HCT116 (cell line): ENCODE measurements at regions not wholly inside any gene's neighbourhood (a gene's known extent, or its start where the extent isn't known, plus 50 kb on each side); places are given as distances from the start of the nearest gene placed in this dataset.

Experiments
- ATAC-seq: fragments of 200-7000 bp; cut with Tn5 transposase; 2 replicates; pipeline ENCODE4 v1.9.1; 2020; ENCODE audit warnings: mild to moderate bottlenecking, moderate library complexity
- BruUV-seq: library from RNA; stranded (reverse); fragments of 400-500 nt; replicated peaks from 2 replicates; lab custom pipeline; 2021; lab: Mats Ljungman, UMichigan
- CTCF ChIA-PET: fragments of 300-600 bp; sonication (Branson Sonifier 250); formaldehyde crosslinking; loops from one replicate; lab custom pipeline; 2021; ENCODE audit warnings: antibody characterized with exemption; lab: Charles Lee
- POLR2A ChIA-PET: fragments of 300-600, 350-600 bp; sonication (Branson Sonifier 250); formaldehyde crosslinking; loops from one replicate; lab custom pipeline; 2021; ENCODE audit warnings: antibody characterized with exemption; lab: Charles Lee
- RAD21 ChIA-PET, 2 experiments: fragments of 300-600 bp; sonication (Branson Sonifier 250); formaldehyde crosslinking; loops; one replicate each; lab custom pipeline; 2023; ENCODE audit warnings: low total read pairs in 2 of 2; ENCODE audit not compliant: uncharacterized antibody in 2 of 2, unreplicated experiment in 2 of 2, low non-redundant PET in 1 of 2; lab: Charles Lee
- DNase-seq: peaks from one replicate; pipeline ENCODE4 v3.0.0-alpha.2; 2010; ENCODE audit warnings: low read depth, low spot score
- H2AFZ ChIP-seq: fragments of 200-600 bp; shearing (Covaris generic), sonication (generic); 2 replicates; pipeline ENCODE4 v1.6.1; 2017; ENCODE audit warnings: low read depth, mixed run types, mixed read lengths, antibody characterized with exemption, low read length; ENCODE audit not compliant: poor library complexity, severe bottlenecking
- H3K27ac ChIP-seq: 2 replicates; pipeline ENCODE4 v1.5.1; 2012; ENCODE audit warnings: low read depth, low read length
- H3K27me3 ChIP-seq: fragments of 200-600 bp; sonication (generic); 2 replicates; pipeline ENCODE4 v1.6.1; 2016; ENCODE audit warnings: mixed run types, low read length, mixed read lengths; ENCODE audit not compliant: insufficient read depth
- H3K36me3 ChIP-seq, 2 experiments: fragments of 200-500 bp in 1 of 2; fragments of 200-600 bp in 1 of 2; sonication (Bioruptor generic) in 1 of 2; sonication (generic) in 1 of 2; 2 replicates each; pipeline versions ENCODE4 v1.5.1 to v1.6.1; 2014 to 2016; ENCODE audit warnings: low read length in 2 of 2, inconsistent platforms in 1 of 2, mixed read lengths in 1 of 2, mixed run types in 1 of 2; ENCODE audit not compliant: insufficient read depth in 2 of 2, control insufficient read depth in 1 of 2
- H3K4me1 ChIP-seq, 2 experiments: fragments of 200-600 bp in 1 of 2; sonication (generic) in 1 of 2; 2 replicates each; pipeline versions ENCODE4 v1.5.1 to v1.6.1; 2012 to 2017; ENCODE audit warnings: low read length in 2 of 2, inconsistent platforms in 1 of 2, mild to moderate bottlenecking in 1 of 2, mixed read lengths in 1 of 2, mixed run types in 1 of 2, moderate library complexity in 1 of 2; ENCODE audit not compliant: insufficient read depth in 2 of 2, control insufficient read depth in 1 of 2
- H3K4me2 ChIP-seq: fragments of 200-600 bp; sonication (generic); 2 replicates; pipeline ENCODE4 v1.6.1; 2017; ENCODE audit warnings: mixed run types, low read length, mixed read lengths
- H3K4me3 ChIP-seq, 2 experiments: fragments of 200-600 bp in 1 of 2; sonication (generic) in 1 of 2; replicated peaks in 1 of 2; 2 replicates each; pipeline ENCODE4 v1.5.1; 2011 to 2016; ENCODE audit warnings: low read length in 2 of 2, control low read depth in 1 of 2, low read depth in 1 of 2, mild to moderate bottlenecking in 1 of 2, mixed read lengths in 1 of 2, mixed run types in 1 of 2
- H3K79me2 ChIP-seq: fragments of 200-600 bp; sonication (generic); 2 replicates; pipeline ENCODE4 v1.6.1; 2017; ENCODE audit warnings: mild to moderate bottlenecking, mixed run types, low read length, moderate library complexity, mixed read lengths; ENCODE audit not compliant: insufficient read depth
- H3K9ac ChIP-seq: fragments of 200-600 bp; sonication (generic); 2 replicates; pipeline ENCODE4 v1.6.1; 2016; ENCODE audit warnings: low read length, mixed read lengths
- H3K9me2 ChIP-seq: fragments of 200-600 bp; sonication (generic), shearing (Covaris generic); 2 replicates; pipeline ENCODE4 v1.6.1; 2017; ENCODE audit warnings: mixed run types, mild to moderate bottlenecking, moderate library complexity; ENCODE audit not compliant: insufficient read depth
- H3K9me3 ChIP-seq, 2 experiments: fragments of 200-500 bp in 1 of 2; fragments of 200-600 bp in 1 of 2; sonication (Bioruptor generic) in 1 of 2; sonication (generic) in 1 of 2; 2 replicates each; pipeline ENCODE4 v1.6.1; 2014 to 2017; ENCODE audit warnings: low read length in 2 of 2, mixed read lengths in 2 of 2, inconsistent platforms in 1 of 2, low read depth in 1 of 2, mild to moderate bottlenecking in 1 of 2, mixed run types in 1 of 2, moderate library complexity in 1 of 2; ENCODE audit not compliant: control insufficient read depth in 1 of 2, insufficient read depth in 1 of 2
- H4K20me1 ChIP-seq: fragments of 200-600 bp; sonication (generic), shearing (Covaris generic); 2 replicates; pipeline ENCODE4 v1.6.1; 2017; ENCODE audit warnings: mixed run types, mild to moderate bottlenecking, moderate library complexity; ENCODE audit not compliant: insufficient read depth
- CEBPB ChIP-seq: IDR thresholded peaks from 2 replicates; pipeline ENCODE4 v1.6.1; 2012; ENCODE audit warnings: low read depth
- CTCF ChIP-seq, 3 experiments: fragments of 200-600 bp in 1 of 3; sonication (generic) in 1 of 3; IDR thresholded peaks in 2 of 3; conservative IDR thresholded peaks in 1 of 3; 2 replicates each; pipeline ENCODE4 v1.5.1; 2012 to 2017; ENCODE audit warnings: low read depth in 2 of 3, low read length in 2 of 3, antibody characterized with exemption in 1 of 3, borderline replicate concordance in 1 of 3, control low read depth in 1 of 3, mild to moderate bottlenecking in 1 of 3, mixed read lengths in 1 of 3, mixed run types in 1 of 3, moderate library complexity in 1 of 3; ENCODE audit not compliant: insufficient read depth in 1 of 3
- EGR1 ChIP-seq: IDR thresholded peaks from 2 replicates; pipeline ENCODE4 v1.6.1; 2012; ENCODE audit warnings: low read depth
- ELF1 ChIP-seq: IDR thresholded peaks from 2 replicates; pipeline ENCODE4 v1.6.1; 2012; ENCODE audit warnings: low read depth, borderline replicate concordance
- EZH2 ChIP-seq: fragments of 200-600 bp; sonication (generic); IDR thresholded peaks from 2 replicates; pipeline ENCODE4 v1.6.1; 2017; ENCODE audit warnings: antibody characterized with exemption, mixed run types
- EZH2phosphoT487 ChIP-seq: fragments of 200-600 bp; IDR thresholded peaks from 2 replicates; pipeline ENCODE4 v1.6.1; 2018; ENCODE audit warnings: antibody characterized with exemption, borderline replicate concordance
- FOSL1 ChIP-seq: IDR thresholded peaks from 2 replicates; pipeline ENCODE4 v1.6.1; 2012; ENCODE audit warnings: low read depth
- JUND ChIP-seq: IDR thresholded peaks from 2 replicates; pipeline ENCODE4 v1.6.1; 2012
- POLR2A ChIP-seq: IDR thresholded peaks from 2 replicates; pipeline ENCODE4 v1.7.0; 2011; ENCODE audit warnings: borderline replicate concordance; ENCODE audit not compliant: insufficient read depth, insufficient read length; ENCODE audit errors: extremely low read depth
- POLR2AphosphoS5 ChIP-seq: IDR thresholded peaks from 2 replicates; pipeline ENCODE4 v1.6.1; 2011; ENCODE audit warnings: mild to moderate bottlenecking, low read depth, low read length, moderate library complexity
- SIN3A ChIP-seq: IDR thresholded peaks from 2 replicates; pipeline ENCODE4 v1.6.1; 2012; ENCODE audit warnings: low read depth
- SP1 ChIP-seq: IDR thresholded peaks from 2 replicates; pipeline ENCODE4 v1.6.1; 2012; ENCODE audit warnings: low read depth
- TCF7L2 ChIP-seq: IDR thresholded peaks from 2 replicates; pipeline ENCODE4 v1.7.0; 2011; ENCODE audit warnings: borderline replicate concordance, inconsistent platforms; ENCODE audit not compliant: insufficient read depth, insufficient read length; ENCODE audit errors: extremely low read depth
- ZFX ChIP-seq: fragments of 450-650 bp; IDR thresholded peaks from 2 replicates; pipeline ENCODE4 v1.6.1; 2017
- intact Hi-C: fragments of 100-400 bp; cut with micrococcal nuclease; formaldehyde crosslinking; loops from 2 replicates; pipeline ENCODE4 v1.10.0; 2022
- TF ChIP-seq, protein P1 (sequence below): IDR thresholded peaks from 2 replicates; pipeline ENCODE4 v1.6.1; 2012; ENCODE audit warnings: low read depth
- TF ChIP-seq, protein P2 (sequence below): IDR thresholded peaks from 2 replicates; pipeline ENCODE4 v1.6.1; 2012
- TF ChIP-seq, protein P3 (sequence below): IDR thresholded peaks from 2 replicates; pipeline ENCODE4 v1.6.1; 2011; ENCODE audit warnings: mild to moderate bottlenecking, low read length, moderate library complexity; ENCODE audit not compliant: insufficient replicate concordance; ENCODE audit errors: extremely low read depth

- no TSS peak for BruUV-seq
- TF ChIP-seq POLR2AphosphoS5: no peak
- no peak for TF ChIP-seq CEBPB
- no peak for TF ChIP-seq JUND
- no peak for TF ChIP-seq EZH2phosphoT487
- TF ChIP-seq, protein P1, sequence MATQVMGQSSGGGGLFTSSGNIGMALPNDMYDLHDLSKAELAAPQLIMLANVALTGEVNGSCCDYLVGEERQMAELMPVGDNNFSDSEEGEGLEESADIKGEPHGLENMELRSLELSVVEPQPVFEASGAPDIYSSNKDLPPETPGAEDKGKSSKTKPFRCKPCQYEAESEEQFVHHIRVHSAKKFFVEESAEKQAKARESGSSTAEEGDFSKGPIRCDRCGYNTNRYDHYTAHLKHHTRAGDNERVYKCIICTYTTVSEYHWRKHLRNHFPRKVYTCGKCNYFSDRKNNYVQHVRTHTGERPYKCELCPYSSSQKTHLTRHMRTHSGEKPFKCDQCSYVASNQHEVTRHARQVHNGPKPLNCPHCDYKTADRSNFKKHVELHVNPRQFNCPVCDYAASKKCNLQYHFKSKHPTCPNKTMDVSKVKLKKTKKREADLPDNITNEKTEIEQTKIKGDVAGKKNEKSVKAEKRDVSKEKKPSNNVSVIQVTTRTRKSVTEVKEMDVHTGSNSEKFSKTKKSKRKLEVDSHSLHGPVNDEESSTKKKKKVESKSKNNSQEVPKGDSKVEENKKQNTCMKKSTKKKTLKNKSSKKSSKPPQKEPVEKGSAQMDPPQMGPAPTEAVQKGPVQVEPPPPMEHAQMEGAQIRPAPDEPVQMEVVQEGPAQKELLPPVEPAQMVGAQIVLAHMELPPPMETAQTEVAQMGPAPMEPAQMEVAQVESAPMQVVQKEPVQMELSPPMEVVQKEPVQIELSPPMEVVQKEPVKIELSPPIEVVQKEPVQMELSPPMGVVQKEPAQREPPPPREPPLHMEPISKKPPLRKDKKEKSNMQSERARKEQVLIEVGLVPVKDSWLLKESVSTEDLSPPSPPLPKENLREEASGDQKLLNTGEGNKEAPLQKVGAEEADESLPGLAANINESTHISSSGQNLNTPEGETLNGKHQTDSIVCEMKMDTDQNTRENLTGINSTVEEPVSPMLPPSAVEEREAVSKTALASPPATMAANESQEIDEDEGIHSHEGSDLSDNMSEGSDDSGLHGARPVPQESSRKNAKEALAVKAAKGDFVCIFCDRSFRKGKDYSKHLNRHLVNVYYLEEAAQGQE: no peak
- TF ChIP-seq ZFX: no peak
- TF ChIP-seq, protein P2, sequence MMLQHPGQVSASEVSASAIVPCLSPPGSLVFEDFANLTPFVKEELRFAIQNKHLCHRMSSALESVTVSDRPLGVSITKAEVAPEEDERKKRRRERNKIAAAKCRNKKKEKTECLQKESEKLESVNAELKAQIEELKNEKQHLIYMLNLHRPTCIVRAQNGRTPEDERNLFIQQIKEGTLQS: no peak
- TF ChIP-seq TCF7L2: no peak
- TF ChIP-seq EGR1: no peak
- no peak for TF ChIP-seq EZH2
- TF ChIP-seq CTCF (IDR thresholded peaks at IDR 0.05 in 2 of 3, conservative IDR thresholded peaks at IDR 0.05 in 1 of 3; ENCODE audit: borderline replicate concordance in 1 of 3, insufficient read depth in 1 of 3, low read depth in 2 of 3, low read length in 2 of 3): no peak
- no peak for TF ChIP-seq ELF1
- no peak for TF ChIP-seq POLR2A
- TF ChIP-seq, protein P3, sequence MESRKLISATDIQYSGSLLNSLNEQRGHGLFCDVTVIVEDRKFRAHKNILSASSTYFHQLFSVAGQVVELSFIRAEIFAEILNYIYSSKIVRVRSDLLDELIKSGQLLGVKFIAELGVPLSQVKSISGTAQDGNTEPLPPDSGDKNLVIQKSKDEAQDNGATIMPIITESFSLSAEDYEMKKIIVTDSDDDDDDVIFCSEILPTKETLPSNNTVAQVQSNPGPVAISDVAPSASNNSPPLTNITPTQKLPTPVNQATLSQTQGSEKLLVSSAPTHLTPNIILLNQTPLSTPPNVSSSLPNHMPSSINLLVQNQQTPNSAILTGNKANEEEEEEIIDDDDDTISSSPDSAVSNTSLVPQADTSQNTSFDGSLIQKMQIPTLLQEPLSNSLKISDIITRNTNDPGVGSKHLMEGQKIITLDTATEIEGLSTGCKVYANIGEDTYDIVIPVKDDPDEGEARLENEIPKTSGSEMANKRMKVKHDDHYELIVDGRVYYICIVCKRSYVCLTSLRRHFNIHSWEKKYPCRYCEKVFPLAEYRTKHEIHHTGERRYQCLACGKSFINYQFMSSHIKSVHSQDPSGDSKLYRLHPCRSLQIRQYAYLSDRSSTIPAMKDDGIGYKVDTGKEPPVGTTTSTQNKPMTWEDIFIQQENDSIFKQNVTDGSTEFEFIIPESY: no peak
- no peak for TF ChIP-seq FOSL1
- no peak for TF ChIP-seq SIN3A
- TF ChIP-seq SP1: no peak
- TF ChIP-seq, all 23 proteins: peak for 0
- DNase-seq (no peak), ATAC-seq (no peak)
- intact Hi-C loops: no loop called here
- H3K9ac ChIP-seq: no peak overlapping the region
- no peak overlapping the region for H3K27ac ChIP-seq
- ChIA-PET RAD21 (no interaction called here), CTCF (no interaction called here), POLR2A (no interaction called here)
- no peak overlapping the region for H3K4me2 ChIP-seq
- no peak overlapping the region for H2AFZ ChIP-seq
- H3K9me2 ChIP-seq: no peaks in the 10 kb centered on the region
- no peak overlapping the region for H3K4me3 ChIP-seq
- no peaks in the 10 kb centered on the region for H4K20me1 ChIP-seq
- H3K79me2 ChIP-seq: no peaks in the 10 kb centered on the region
- peaks cover 0 to 6% of the 10 kb centered on the region in 2 experiments; a peak in 1 of 4 replicates for H3K4me1 ChIP-seq
- no peaks in the 10 kb centered on the region for H3K36me3 ChIP-seq
- H3K27me3 ChIP-seq: no peaks in the 10 kb centered on the region
- no peaks in the 10 kb centered on the region for H3K9me3 ChIP-seq
Measured at GRCh38 chr2:51718881-51719280, 686.9 kb upstream of the NRXN1 start.
